GM20000 (cell line): ENCODE measurements at regions not wholly inside any gene's neighbourhood (a gene's known extent, or its start where the extent isn't known, plus 50 kb on each side); places are given as distances from the start of the nearest gene placed in this dataset.

ENCODE experiments used
- DNase-seq: peaks from one replicate; pipeline ENCODE4 v3.0.0; 2012; ENCODE audit warnings: low spot score
- TF ChIP-seq, protein P1 (sequence below): IDR thresholded peaks from 2 replicates; pipeline ENCODE4 v1.5.1; 2012; ENCODE audit warnings: mild to moderate bottlenecking, control low read depth; ENCODE audit errors: extremely low read depth, missing control alignments

- DNase-seq: no peak
- TF ChIP-seq, protein P1, sequence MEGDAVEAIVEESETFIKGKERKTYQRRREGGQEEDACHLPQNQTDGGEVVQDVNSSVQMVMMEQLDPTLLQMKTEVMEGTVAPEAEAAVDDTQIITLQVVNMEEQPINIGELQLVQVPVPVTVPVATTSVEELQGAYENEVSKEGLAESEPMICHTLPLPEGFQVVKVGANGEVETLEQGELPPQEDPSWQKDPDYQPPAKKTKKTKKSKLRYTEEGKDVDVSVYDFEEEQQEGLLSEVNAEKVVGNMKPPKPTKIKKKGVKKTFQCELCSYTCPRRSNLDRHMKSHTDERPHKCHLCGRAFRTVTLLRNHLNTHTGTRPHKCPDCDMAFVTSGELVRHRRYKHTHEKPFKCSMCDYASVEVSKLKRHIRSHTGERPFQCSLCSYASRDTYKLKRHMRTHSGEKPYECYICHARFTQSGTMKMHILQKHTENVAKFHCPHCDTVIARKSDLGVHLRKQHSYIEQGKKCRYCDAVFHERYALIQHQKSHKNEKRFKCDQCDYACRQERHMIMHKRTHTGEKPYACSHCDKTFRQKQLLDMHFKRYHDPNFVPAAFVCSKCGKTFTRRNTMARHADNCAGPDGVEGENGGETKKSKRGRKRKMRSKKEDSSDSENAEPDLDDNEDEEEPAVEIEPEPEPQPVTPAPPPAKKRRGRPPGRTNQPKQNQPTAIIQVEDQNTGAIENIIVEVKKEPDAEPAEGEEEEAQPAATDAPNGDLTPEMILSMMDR: no peak
These were observed 114.3 kb upstream of the GGTLC1 start for GRCh38 chr20:24102749-24103333.

GRCh38 chr20:24102290-24102689 lies 113.7 kb upstream of the GGTLC1 start:
- DNase-seq: no peak
- TF ChIP-seq, protein P1: no peak

GRCh38 chr20:24100370-24101011 lies 111.9 kb upstream of the GGTLC1 start:
- DNase-seq: peak; percentile 29
- TF ChIP-seq, protein P1: peak; percentile 71

DNA sequence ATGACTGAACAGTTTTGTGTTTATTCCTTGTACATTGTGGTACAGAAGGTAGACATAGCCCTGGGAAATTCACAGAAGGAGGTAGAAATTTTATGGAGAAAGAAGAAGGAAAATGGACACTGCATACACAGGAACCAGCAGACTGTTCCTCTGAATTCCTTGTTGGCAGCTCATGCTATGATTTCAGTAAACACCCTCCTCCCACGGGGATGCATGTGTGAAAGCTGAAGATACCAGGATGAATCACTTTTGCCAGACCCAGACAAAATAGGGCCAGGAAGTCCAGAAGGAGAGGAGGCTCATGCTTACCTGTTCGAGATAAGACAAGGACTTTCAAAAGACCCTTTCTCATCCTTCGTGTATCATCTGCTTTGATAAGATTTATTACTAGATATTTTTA lies 110.3 kb upstream of the GGTLC1 start:
- DNase-seq: no peak

GRCh38 chr20:24097506-24098245 lies 109.1 kb upstream of the GGTLC1 start:
- TF ChIP-seq, protein P1: no peak
- no peak for DNase-seq

More for the DNA sequence above, 110.3 kb upstream of the GGTLC1 start:
- TF ChIP-seq, protein P1: no peak

- TF ChIP-seq, protein P1: no peak
- no peak for DNase-seq
These were observed 108.4 kb upstream of the GGTLC1 start for GRCh38 chr20:24096864-24097450.

DNA sequence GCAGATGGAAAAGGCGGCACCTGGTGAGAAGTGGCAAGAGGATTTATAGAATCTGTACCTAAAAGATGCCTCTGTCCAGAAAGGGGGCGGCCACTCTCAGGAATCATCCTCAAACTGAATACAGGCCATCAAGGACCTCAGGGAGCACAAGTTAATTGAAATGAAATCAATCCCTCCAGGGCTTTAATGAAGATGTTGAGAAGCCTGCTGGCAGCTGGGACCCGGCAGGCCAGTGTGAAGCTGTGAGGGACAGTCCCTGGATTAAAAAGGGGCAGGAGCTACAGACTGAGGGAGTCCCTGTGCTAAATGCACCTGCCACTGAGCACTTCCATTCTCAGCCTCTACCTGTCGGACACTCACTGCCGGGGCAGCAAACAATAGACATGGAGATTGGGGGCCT lies 107.7 kb upstream of the GGTLC1 start:
- TF ChIP-seq, protein P1: no peak
- DNase-seq: no peak
